ENCODE measurements at regions not wholly inside any gene's neighbourhood (a gene's known extent, or its start where the extent isn't known, plus 50 kb on each side); places are given as distances from the start of the nearest gene placed in this dataset.
"Not testable (repeated sequence)": the region's sequence is repeated elsewhere in the genome, so short reads cannot be mapped to it uniquely, and the experiment has no call there.

DNA sequence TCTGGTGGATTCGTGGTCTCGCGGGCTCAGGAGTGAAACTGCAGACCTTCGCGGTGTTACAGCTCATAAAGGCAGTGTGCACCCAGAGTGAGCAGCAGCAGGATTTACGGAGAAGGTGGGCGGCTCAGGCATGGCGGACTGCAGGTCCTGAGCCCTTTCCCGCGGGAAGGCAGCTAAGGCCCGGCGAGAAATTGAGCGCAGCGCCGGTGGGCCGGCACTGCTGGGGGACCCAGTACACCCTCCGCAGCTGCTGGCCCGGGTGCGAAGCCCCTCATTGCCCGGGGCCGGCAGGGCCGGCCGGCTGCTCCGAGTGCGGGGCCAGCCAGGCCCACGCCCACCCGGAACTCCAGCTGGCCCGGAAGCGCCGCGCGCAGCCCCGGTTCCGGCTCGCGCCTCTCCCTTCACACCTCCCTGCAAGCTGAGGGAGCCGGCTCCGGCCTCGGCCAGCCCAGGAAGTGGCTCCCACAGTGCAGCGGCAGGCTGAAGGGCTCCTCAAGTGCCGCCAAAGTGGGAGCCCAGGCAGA, 1456.2 kb upstream of the GBE1 start:
- not testable (repeated sequence) for TF ChIP-seq POLR2AphosphoS5, POLR2A, EP300 (IDR thresholded peaks at IDR 0.05)
- TF ChIP-seq, protein P1, sequence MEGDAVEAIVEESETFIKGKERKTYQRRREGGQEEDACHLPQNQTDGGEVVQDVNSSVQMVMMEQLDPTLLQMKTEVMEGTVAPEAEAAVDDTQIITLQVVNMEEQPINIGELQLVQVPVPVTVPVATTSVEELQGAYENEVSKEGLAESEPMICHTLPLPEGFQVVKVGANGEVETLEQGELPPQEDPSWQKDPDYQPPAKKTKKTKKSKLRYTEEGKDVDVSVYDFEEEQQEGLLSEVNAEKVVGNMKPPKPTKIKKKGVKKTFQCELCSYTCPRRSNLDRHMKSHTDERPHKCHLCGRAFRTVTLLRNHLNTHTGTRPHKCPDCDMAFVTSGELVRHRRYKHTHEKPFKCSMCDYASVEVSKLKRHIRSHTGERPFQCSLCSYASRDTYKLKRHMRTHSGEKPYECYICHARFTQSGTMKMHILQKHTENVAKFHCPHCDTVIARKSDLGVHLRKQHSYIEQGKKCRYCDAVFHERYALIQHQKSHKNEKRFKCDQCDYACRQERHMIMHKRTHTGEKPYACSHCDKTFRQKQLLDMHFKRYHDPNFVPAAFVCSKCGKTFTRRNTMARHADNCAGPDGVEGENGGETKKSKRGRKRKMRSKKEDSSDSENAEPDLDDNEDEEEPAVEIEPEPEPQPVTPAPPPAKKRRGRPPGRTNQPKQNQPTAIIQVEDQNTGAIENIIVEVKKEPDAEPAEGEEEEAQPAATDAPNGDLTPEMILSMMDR (IDR thresholded peaks at IDR 0.05), result not testable (repeated sequence)
